SK-N-SH treated with all-trans-retinoic acid at 6 μM for 48 hours (cell line): ENCODE measurements at regions not wholly inside any gene's neighbourhood (a gene's known extent, or its start where the extent isn't known, plus 50 kb on each side); places are given as distances from the start of the nearest gene placed in this dataset.

Source experiments
- ATAC-seq: fragments of 200-7000 bp; cut with Tn5 transposase; 3 replicates; pipeline ENCODE4 v1.9.1; 2020; ENCODE audit warnings: mild to moderate bottlenecking, moderate library complexity
- ARNTL ChIP-seq: fragments of 450-650 bp; formaldehyde crosslinking; IDR thresholded peaks from 2 replicates; pipeline ENCODE4 v1.5.0; 2020; ENCODE audit warnings: low read depth, mild to moderate bottlenecking, moderate library complexity, borderline replicate concordance
- BACH2 ChIP-seq: fragments of 250-450 bp; sonication (Bioruptor Pico); IDR thresholded peaks from 2 replicates; pipeline ENCODE4 v1.9.0; 2021; ENCODE audit warnings: mild to moderate bottlenecking, borderline replicate concordance
- CSDC2 ChIP-seq: fragments of 250-450 bp; sonication (Bioruptor Pico); IDR thresholded peaks from 2 replicates; pipeline ENCODE4 v1.5.0; 2020; ENCODE audit warnings: mild to moderate bottlenecking, moderate library complexity
- ESRRG ChIP-seq: fragments of 250-450 bp; sonication (Bioruptor Pico); IDR thresholded peaks from 2 replicates; pipeline ENCODE4 v1.6.1; 2021; ENCODE audit warnings: mild to moderate bottlenecking
- GLIS3 ChIP-seq: fragments of 250-450 bp; sonication (Bioruptor Pico); IDR thresholded peaks from 2 replicates; pipeline ENCODE4 v1.5.0; 2020; ENCODE audit warnings: mild to moderate bottlenecking, moderate library complexity
- ISL1 ChIP-seq: fragments of 250-450 bp; sonication (Bioruptor Pico); IDR thresholded peaks from 2 replicates; pipeline ENCODE4 v2.1.2; 2022; ENCODE audit warnings: mild to moderate bottlenecking, moderate library complexity
- OSR1 ChIP-seq: fragments of 250-450 bp; sonication (Bioruptor Pico); IDR thresholded peaks from 2 replicates; pipeline ENCODE4 v1.8.0; 2022; ENCODE audit warnings: moderate library complexity, mild to moderate bottlenecking, inconsistent platforms
- PATZ1 ChIP-seq: fragments of 250-450 bp; sonication (Bioruptor Pico); IDR thresholded peaks from 2 replicates; pipeline ENCODE4 v1.8.0; 2020; ENCODE audit warnings: mild to moderate bottlenecking, moderate library complexity, borderline replicate concordance
- PPARA ChIP-seq: fragments of 250-450 bp; sonication (Bioruptor Pico); IDR thresholded peaks from 2 replicates; pipeline ENCODE4 v1.5.0; 2020; ENCODE audit warnings: mild to moderate bottlenecking, borderline replicate concordance
- RARB ChIP-seq: fragments of 250-450 bp; sonication (Bioruptor Pico); IDR thresholded peaks from 2 replicates; pipeline ENCODE4 v1.8.0; 2021; ENCODE audit warnings: mild to moderate bottlenecking, moderate library complexity
- SNAI2 ChIP-seq: fragments of 250-450 bp; sonication (Bioruptor Pico); IDR thresholded peaks from 2 replicates; pipeline ENCODE4 v1.5.0; 2020; ENCODE audit warnings: mild to moderate bottlenecking, moderate library complexity
- TCF4 ChIP-seq: fragments of 250-450 bp; sonication (Bioruptor Pico); IDR thresholded peaks from 2 replicates; pipeline ENCODE4 v1.8.0; 2021; ENCODE audit warnings: mild to moderate bottlenecking, moderate library complexity, borderline replicate concordance
- TOX ChIP-seq: fragments of 250-450 bp; sonication (Bioruptor Pico); IDR thresholded peaks from 2 replicates; pipeline ENCODE4 v1.8.0; 2021; ENCODE audit warnings: mild to moderate bottlenecking, moderate library complexity, borderline replicate concordance
- TSHZ2 ChIP-seq: fragments of 250-450 bp; sonication (Bioruptor Pico); IDR thresholded peaks from 2 replicates; pipeline ENCODE4 v1.5.0; 2020; ENCODE audit warnings: mild to moderate bottlenecking, moderate library complexity
- ZC3H10 ChIP-seq: fragments of 250-450 bp; sonication (Bioruptor Pico); IDR thresholded peaks from 2 replicates; pipeline ENCODE4 v1.5.1; 2021; ENCODE audit warnings: mild to moderate bottlenecking, moderate library complexity
- ZFP3 ChIP-seq: fragments of 250-450 bp; sonication (Bioruptor Pico); IDR thresholded peaks from 2 replicates; pipeline ENCODE4 v1.5.0; 2020; ENCODE audit warnings: mild to moderate bottlenecking, moderate library complexity
- ZFP30 ChIP-seq: fragments of 450-650 bp; formaldehyde crosslinking; IDR thresholded peaks from 2 replicates; pipeline ENCODE4 v1.5.0; 2022; ENCODE audit warnings: mild to moderate bottlenecking, moderate library complexity
- ZNF565 ChIP-seq: fragments of 450-650 bp; formaldehyde crosslinking; conservative IDR thresholded peaks from 2 replicates; pipeline ENCODE4 v1.5.0; 2020; ENCODE audit warnings: low read depth, mild to moderate bottlenecking, moderate library complexity
- ZNF70 ChIP-seq: fragments of 450-650 bp; formaldehyde crosslinking; IDR thresholded peaks from 2 replicates; pipeline ENCODE4 v1.5.0; 2020; ENCODE audit warnings: mild to moderate bottlenecking, moderate library complexity
- ZNF8 ChIP-seq: fragments of 450-650 bp; formaldehyde crosslinking; IDR thresholded peaks from 2 replicates; pipeline ENCODE4 v1.5.0; 2020; ENCODE audit warnings: mild to moderate bottlenecking, moderate library complexity
- TF ChIP-seq, protein P1 (sequence below): fragments of 250-450 bp; sonication (Bioruptor Pico); IDR thresholded peaks from 2 replicates; pipeline ENCODE4 v1.8.0; 2021; ENCODE audit warnings: low read depth, mild to moderate bottlenecking, moderate library complexity, borderline replicate concordance
- TF ChIP-seq, protein P2 (sequence below): fragments of 250-450 bp; sonication (Bioruptor Pico); IDR thresholded peaks from 2 replicates; pipeline ENCODE4 v1.5.1; 2021; ENCODE audit warnings: mild to moderate bottlenecking, moderate library complexity

- no peak for ATAC-seq
- TF ChIP-seq ZNF70 (CRISPR knock-in tag) (no peak), TCF4 (CRISPR knock-in tag) (no peak), CSDC2 (CRISPR knock-in tag) (no peak), TOX (CRISPR knock-in tag) (no peak), ZNF8 (CRISPR knock-in tag) (no peak), ISL1 (CRISPR knock-in tag) (no peak), BACH2 (CRISPR knock-in tag) (no peak), GLIS3 (CRISPR knock-in tag) (no peak), ZNF565 (CRISPR knock-in tag) (no peak), ESRRG (CRISPR knock-in tag) (no peak), ARNTL (CRISPR knock-in tag) (no peak), ZC3H10 (CRISPR knock-in tag) (no peak), SNAI2 (CRISPR knock-in tag) (no peak), ZFP3 (CRISPR knock-in tag) (no peak), PATZ1 (CRISPR knock-in tag) (no peak), RARB (CRISPR knock-in tag) (no peak), PPARA (no peak), TSHZ2 (CRISPR knock-in tag) (no peak)
- TF ChIP-seq, protein P1, sequence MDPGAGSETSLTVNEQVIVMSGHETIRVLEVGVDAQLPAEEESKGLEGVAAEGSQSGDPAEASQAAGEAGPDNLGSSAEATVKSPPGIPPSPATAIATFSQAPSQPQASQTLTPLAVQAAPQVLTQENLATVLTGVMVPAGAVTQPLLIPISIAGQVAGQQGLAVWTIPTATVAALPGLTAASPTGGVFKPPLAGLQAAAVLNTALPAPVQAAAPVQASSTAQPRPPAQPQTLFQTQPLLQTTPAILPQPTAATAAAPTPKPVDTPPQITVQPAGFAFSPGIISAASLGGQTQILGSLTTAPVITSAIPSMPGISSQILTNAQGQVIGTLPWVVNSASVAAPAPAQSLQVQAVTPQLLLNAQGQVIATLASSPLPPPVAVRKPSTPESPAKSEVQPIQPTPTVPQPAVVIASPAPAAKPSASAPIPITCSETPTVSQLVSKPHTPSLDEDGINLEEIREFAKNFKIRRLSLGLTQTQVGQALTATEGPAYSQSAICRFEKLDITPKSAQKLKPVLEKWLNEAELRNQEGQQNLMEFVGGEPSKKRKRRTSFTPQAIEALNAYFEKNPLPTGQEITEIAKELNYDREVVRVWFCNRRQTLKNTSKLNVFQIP, result no peak
- TF ChIP-seq, protein P2, sequence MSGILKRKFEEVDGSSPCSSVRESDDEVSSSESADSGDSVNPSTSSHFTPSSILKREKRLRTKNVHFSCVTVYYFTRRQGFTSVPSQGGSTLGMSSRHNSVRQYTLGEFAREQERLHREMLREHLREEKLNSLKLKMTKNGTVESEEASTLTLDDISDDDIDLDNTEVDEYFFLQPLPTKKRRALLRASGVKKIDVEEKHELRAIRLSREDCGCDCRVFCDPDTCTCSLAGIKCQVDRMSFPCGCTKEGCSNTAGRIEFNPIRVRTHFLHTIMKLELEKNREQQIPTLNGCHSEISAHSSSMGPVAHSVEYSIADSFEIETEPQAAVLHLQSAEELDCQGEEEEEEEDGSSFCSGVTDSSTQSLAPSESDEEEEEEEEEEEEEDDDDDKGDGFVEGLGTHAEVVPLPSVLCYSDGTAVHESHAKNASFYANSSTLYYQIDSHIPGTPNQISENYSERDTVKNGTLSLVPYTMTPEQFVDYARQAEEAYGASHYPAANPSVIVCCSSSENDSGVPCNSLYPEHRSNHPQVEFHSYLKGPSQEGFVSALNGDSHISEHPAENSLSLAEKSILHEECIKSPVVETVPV (CRISPR knock-in tag), result no peak
These were observed 1071.2 kb upstream of the ADGRL3 start for GRCh38 chr4:60128888-60129287.

DNA sequence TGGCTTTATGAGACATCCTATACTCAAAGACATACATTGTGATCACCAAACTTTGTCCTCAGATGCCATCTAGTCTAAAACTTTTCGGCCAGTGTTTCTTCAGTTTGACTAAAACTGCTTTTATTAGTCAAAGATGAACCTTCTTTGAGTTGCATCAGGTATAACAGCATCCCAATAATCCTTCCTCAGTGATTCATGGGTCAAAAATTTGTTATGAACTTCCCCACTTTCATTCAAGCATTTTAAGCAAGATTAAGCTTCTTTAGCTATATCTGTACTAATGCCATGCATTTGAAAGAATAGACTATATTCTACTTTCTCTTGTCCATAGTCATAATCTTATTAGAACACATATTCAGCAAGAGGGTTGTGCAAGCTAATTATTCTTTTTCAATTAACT lies 1070.4 kb upstream of the ADGRL3 start:
- no peak for ATAC-seq
- TF ChIP-seq ZFP30 (CRISPR knock-in tag) (no peak), RARB (CRISPR knock-in tag) (no peak), OSR1 (CRISPR knock-in tag) (no peak), ZNF565 (CRISPR knock-in tag) (no peak), TCF4 (CRISPR knock-in tag) (no peak), ZNF70 (CRISPR knock-in tag) (no peak)
- TF ChIP-seq, all 23 proteins: peak for 0

DNA sequence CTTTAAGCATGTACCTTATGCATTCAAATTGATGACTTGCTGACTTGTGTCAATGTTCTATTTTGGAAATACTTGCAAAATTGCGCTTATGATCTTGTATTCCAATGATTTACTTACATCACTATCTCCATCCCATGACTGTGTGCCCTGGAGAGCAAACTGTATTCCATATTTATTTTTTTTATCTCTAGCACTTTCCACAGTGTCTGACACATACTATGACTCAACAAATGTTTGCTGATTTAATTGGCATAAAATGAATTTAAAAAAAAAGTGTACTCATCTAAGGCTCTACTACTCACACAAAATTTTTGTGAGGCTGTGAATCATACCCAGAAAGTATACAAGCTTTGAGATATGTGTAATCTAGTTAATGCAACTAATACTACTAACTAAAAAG lies 1066.8 kb upstream of the ADGRL3 start:
- ATAC-seq, result no peak
- TF ChIP-seq ZNF70 (CRISPR knock-in tag), result no peak
- TF ChIP-seq TSHZ2 (CRISPR knock-in tag), result no peak
- TF ChIP-seq ZC3H10 (CRISPR knock-in tag), result no peak
- no peak for TF ChIP-seq OSR1 (CRISPR knock-in tag)
- no peak for TF ChIP-seq ISL1 (CRISPR knock-in tag)
- no peak for TF ChIP-seq PPARA
